Left lung (tissue), 4 donors: ENCODE measurements at regions not wholly inside any gene's neighbourhood (a gene's known extent, or its start where the extent isn't known, plus 50 kb on each side); places are given as distances from the start of the nearest gene placed in this dataset.
A peak's percentile ranks its signal among the peaks of the same experiment; 100 is the strongest.
"Not testable (repeated sequence)": the region's sequence is repeated elsewhere in the genome, so short reads cannot be mapped to it uniquely, and the experiment has no call there.

Source experiments
- ATAC-seq: fragments of 200-7000 bp; cut with Tn5 transposase; one replicate; pipeline ENCODE4 v1.9.1; 2020; ENCODE audit warnings: moderate library complexity
- DNase-seq, 4 donors: peaks; one replicate each; pipeline ENCODE4 v3.0.0-alpha.2; 2013 to 2020
- H3K27ac ChIP-seq, 2 donors: fragments of 200-600 bp; sonication (generic) in 1 of 2; one replicate each; pipeline versions ENCODE4 v1.5.0 to v1.8.0; 2020 to 2021
- H3K27me3 ChIP-seq, 2 donors: fragments of 200-600 bp; sonication (generic) in 1 of 2; one replicate each; pipeline versions ENCODE4 v1.5.0 to v1.8.0; 2020 to 2021
- H3K36me3 ChIP-seq, 2 donors: fragments of 200-600 bp; sonication (generic) in 1 of 2; one replicate each; pipeline versions ENCODE4 v1.5.0 to v1.8.0; 2020 to 2021
- H3K4me1 ChIP-seq, 2 donors: fragments of 200-600 bp; one replicate each; pipeline ENCODE4 v1.8.0; 2021
- H3K4me3 ChIP-seq, 2 donors: fragments of 200-600 bp; sonication (generic) in 1 of 2; one replicate each; pipeline versions ENCODE4 v1.5.0 to v1.8.0; 2020 to 2021; ENCODE audit warnings: mild to moderate bottlenecking in 1 of 2
- H3K9me3 ChIP-seq, 2 donors: fragments of 200-600 bp; sonication (generic) in 1 of 2; one replicate each; pipeline versions ENCODE4 v1.5.0 to v1.8.0; 2020 to 2021
- CTCF ChIP-seq, 2 donors: fragments of 200-600 bp; sonication (generic) in 1 of 2; IDR thresholded peaks; one replicate each; pipeline versions ENCODE4 v1.5.0 to v1.8.0; 2021; ENCODE audit warnings: antibody characterized with exemption in 2 of 2
- intact Hi-C, 2 donors: fragments of 100-400 bp; cut with DNase I; formaldehyde crosslinking; loops; one replicate each; pipeline versions ENCODE4 v1.11.2 to v1.14.2; 2022
- donor health status: DM: no; HTN: yes; CAD: no.
- donor health status: DM: no; HTN: no; CAD: no.

GRCh38 chr2:142642650-142643049 lies 234.8 kb upstream of the KYNU start:
- Histone ChIP-seq H3K27me3 (no peaks in the 10 kb centered on the region), H3K36me3 (no peaks in the 10 kb centered on the region), H3K27ac (no peak overlapping the region), H3K4me1 (no peaks in the 10 kb centered on the region), H3K4me3 (no peak overlapping the region), H3K9me3 (no peaks in the 10 kb centered on the region)
- DNase-seq (no peak), ATAC-seq (no peak)
- intact Hi-C loops, result no loop called here
- no peak for TF ChIP-seq CTCF (IDR thresholded peaks at IDR 0.05)

GRCh38 chr2:142629193-142629592 lies 248.3 kb upstream of the KYNU start:
- Histone ChIP-seq H3K36me3 (no peaks in the 10 kb centered on the region), H3K27ac (no peak overlapping the region), H3K27me3 (no peaks in the 10 kb centered on the region), H3K4me3 (no peak overlapping the region), H3K4me1 (no peaks in the 10 kb centered on the region), H3K9me3 (peaks cover 0 to 6% of the 10 kb centered on the region in 2 donors)
- DNase-seq (no peak), ATAC-seq (peak; percentile 65)
- intact Hi-C loops, result no loop called here
- TF ChIP-seq CTCF (IDR thresholded peaks at IDR 0.05), result no peak

GRCh38 chr2:142621287-142621686 lies 256.2 kb upstream of the KYNU start:
- Histone ChIP-seq H3K9me3 (no peaks in the 10 kb centered on the region), H3K27ac (no peak overlapping the region), H3K4me1 (no peaks in the 10 kb centered on the region), H3K36me3 (no peaks in the 10 kb centered on the region), H3K27me3 (no peaks in the 10 kb centered on the region), H3K4me3 (no peak overlapping the region)
- DNase-seq (no peak), ATAC-seq (no peak)
- TF ChIP-seq CTCF (IDR thresholded peaks at IDR 0.05), result no peak
- intact Hi-C loops, result no loop called here

GRCh38 chr2:142617461-142617860 lies 260.0 kb upstream of the KYNU start:
- no peak for DNase-seq
- ATAC-seq, result no peak
- H3K27me3 ChIP-seq, result no peaks in the 10 kb centered on the region
- H3K4me1 ChIP-seq, result no peaks in the 10 kb centered on the region
- intact Hi-C loops, result no loop called here
- no peak for TF ChIP-seq CTCF (IDR thresholded peaks at IDR 0.05)
- H3K27ac ChIP-seq, result no peak overlapping the region
- H3K9me3 ChIP-seq, result no peaks in the 10 kb centered on the region
- H3K4me3 ChIP-seq, result no peak overlapping the region
- no peaks in the 10 kb centered on the region for H3K36me3 ChIP-seq

- Histone ChIP-seq H3K27ac (no peak overlapping the region), H3K36me3 (no peaks in the 10 kb centered on the region), H3K9me3 (no peaks in the 10 kb centered on the region), H3K27me3 (no peaks in the 10 kb centered on the region), H3K4me3 (no peak overlapping the region), H3K4me1 (no peaks in the 10 kb centered on the region)
- ATAC-seq (no peak), DNase-seq (peak in 1 of 4 donors; percentile 19)
- intact Hi-C loops, result no loop called here
- no peak for TF ChIP-seq CTCF (IDR thresholded peaks at IDR 0.05)
These were observed 261.6 kb upstream of the KYNU start for GRCh38 chr2:142615876-142616275.

- H3K4me1 ChIP-seq, H3K4me3 ChIP-seq, H3K36me3 ChIP-seq, ATAC-seq, intact Hi-C loops, H3K27me3 ChIP-seq, H3K9me3 ChIP-seq, DNase-seq, H3K27ac ChIP-seq: not testable (repeated sequence)
These were observed 264.3 kb upstream of the KYNU start for GRCh38 chr2:142613193-142613592.
